WTC11 (cell line): ENCODE measurements at regions not wholly inside any gene's neighbourhood (a gene's known extent, or its start where the extent isn't known, plus 50 kb on each side); places are given as distances from the start of the nearest gene placed in this dataset.
A peak's percentile ranks its signal among the peaks of the same experiment; 100 is the strongest.

Experiments
- ATAC-seq: fragments of 200-7000 bp; cut with Tn5 transposase; 2 replicates; pipeline ENCODE4 v1.10.0; 2021; ENCODE audit warnings: mild to moderate bottlenecking, moderate library complexity
- CTCF ChIA-PET: fragments of 300-600 bp; sonication (Branson Sonifier 250); formaldehyde crosslinking; loops from one replicate; lab custom pipeline; 2021; ENCODE audit warnings: antibody characterized with exemption; lab: Charles Lee
- POLR2A ChIA-PET: fragments of 350-600 bp; sonication (Branson Sonifier 250); formaldehyde crosslinking; loops from one replicate; lab custom pipeline; 2021; ENCODE audit warnings: antibody characterized with exemption; lab: Charles Lee
- DNase-seq: peaks from one replicate; pipeline ENCODE4 v3.0.0; 2021; ENCODE audit warnings: low spot score
- H3K27ac Mint-ChIP-seq: 2 replicates; pipeline ENCODE4 v1.8.0; 2021; ENCODE audit warnings: mixed read lengths
- H3K27me3 Mint-ChIP-seq: 2 replicates; pipeline ENCODE4 v1.8.0; 2021; ENCODE audit warnings: low read depth, mild to moderate bottlenecking, moderate library complexity, mixed read lengths
- H3K36me3 Mint-ChIP-seq: 2 replicates; pipeline ENCODE4 v1.8.0; 2021; ENCODE audit warnings: mixed read lengths
- H3K4me1 Mint-ChIP-seq: 2 replicates; pipeline ENCODE4 v1.8.0; 2022; ENCODE audit warnings: mixed read lengths
- H3K4me3 Mint-ChIP-seq: 2 replicates; pipeline ENCODE4 v1.8.0; 2021; ENCODE audit warnings: mild to moderate bottlenecking, moderate library complexity, mixed read lengths
- H3K9me3 Mint-ChIP-seq: 2 replicates; pipeline ENCODE4 v1.8.0; 2021; ENCODE audit warnings: mixed read lengths
- AR ChIP-seq: fragments of 250-450 bp; sonication (Bioruptor Pico); IDR thresholded peaks from 2 replicates; pipeline ENCODE4 v1.9.0; 2021; ENCODE audit warnings: mild to moderate bottlenecking
- E2F1 ChIP-seq: sonication (generic); formaldehyde crosslinking; IDR thresholded peaks from 2 replicates; pipeline ENCODE4 v1.8.0; 2022; ENCODE audit warnings: mild to moderate bottlenecking, missing genetic modification reagents
- E2F4 ChIP-seq: sonication (generic); formaldehyde crosslinking; IDR thresholded peaks from 2 replicates; pipeline ENCODE4 v1.8.1; 2022; ENCODE audit warnings: low read depth, mild to moderate bottlenecking, moderate library complexity, missing genetic modification reagents, borderline replicate concordance
- FOXJ3 ChIP-seq: sonication (generic); formaldehyde crosslinking; IDR thresholded peaks from 2 replicates; pipeline ENCODE4 v1.9.0; 2021; ENCODE audit warnings: missing genetic modification reagents, mild to moderate bottlenecking, borderline replicate concordance
- JAZF1 ChIP-seq: fragments of 250-450 bp; sonication (Bioruptor Pico); IDR thresholded peaks from 2 replicates; pipeline ENCODE4 v1.9.0; 2021; ENCODE audit warnings: moderate library complexity, mild to moderate bottlenecking, inconsistent platforms
- PREB ChIP-seq: sonication (generic); formaldehyde crosslinking; IDR thresholded peaks from 2 replicates; pipeline ENCODE4 v1.8.1; 2022; ENCODE audit warnings: mild to moderate bottlenecking, missing genetic modification reagents, moderate library complexity, borderline replicate concordance
- RELA ChIP-seq: sonication (generic); formaldehyde crosslinking; IDR thresholded peaks from 2 replicates; pipeline ENCODE4 v1.8.1; 2022; ENCODE audit warnings: missing genetic modification reagents, mild to moderate bottlenecking, borderline replicate concordance
- SOX15 ChIP-seq: fragments of 250-450 bp; sonication (Bioruptor Pico); IDR thresholded peaks from 2 replicates; pipeline ENCODE4 v1.9.0; 2021; ENCODE audit warnings: mild to moderate bottlenecking
- SP1 ChIP-seq: sonication (generic); formaldehyde crosslinking; conservative IDR thresholded peaks from 2 replicates; pipeline ENCODE4 v1.8.1; 2022; ENCODE audit warnings: missing genetic modification reagents
- TEAD1 ChIP-seq: sonication (generic); formaldehyde crosslinking; IDR thresholded peaks from 2 replicates; pipeline ENCODE4 v1.8.0; 2022; ENCODE audit warnings: mild to moderate bottlenecking, missing genetic modification reagents
- TEAD4 ChIP-seq: sonication (generic); formaldehyde crosslinking; IDR thresholded peaks from 2 replicates; pipeline ENCODE4 v1.8.0; 2022; ENCODE audit warnings: mild to moderate bottlenecking, missing genetic modification reagents
- USF1 ChIP-seq: sonication (generic); formaldehyde crosslinking; IDR thresholded peaks from 2 replicates; pipeline ENCODE4 v1.8.0; 2022; ENCODE audit warnings: mild to moderate bottlenecking, missing genetic modification reagents
- ZNF121 ChIP-seq: sonication (generic); formaldehyde crosslinking; IDR thresholded peaks from 2 replicates; pipeline ENCODE4 v1.8.0; 2023; ENCODE audit warnings: missing genetic modification reagents
- ZNF317 ChIP-seq: sonication (generic); formaldehyde crosslinking; IDR thresholded peaks from 2 replicates; pipeline ENCODE4 v1.8.1; 2023; ENCODE audit warnings: low read depth, mild to moderate bottlenecking, moderate library complexity, missing genetic modification reagents, borderline replicate concordance
- ZNF396 ChIP-seq: fragments of 250-450 bp; sonication (Bioruptor Pico); IDR thresholded peaks from 2 replicates; pipeline ENCODE4 v1.8.0; 2021; ENCODE audit warnings: mild to moderate bottlenecking, moderate library complexity, borderline replicate concordance
- ZNF416 ChIP-seq: fragments of 250-450 bp; sonication (Bioruptor Pico); IDR thresholded peaks from 2 replicates; pipeline ENCODE4 v1.9.0; 2021; ENCODE audit warnings: mild to moderate bottlenecking, inconsistent platforms
- TF ChIP-seq, protein P1 (sequence below): sonication (generic); formaldehyde crosslinking; conservative IDR thresholded peaks from 2 replicates; pipeline ENCODE4 v1.8.1; 2022; ENCODE audit warnings: mild to moderate bottlenecking, missing genetic modification reagents
- TF ChIP-seq, protein P2 (sequence below): sonication (generic); formaldehyde crosslinking; IDR thresholded peaks from 2 replicates; pipeline ENCODE4 v1.8.1; 2023; ENCODE audit warnings: mild to moderate bottlenecking, missing genetic modification reagents
- TF ChIP-seq, protein P3 (sequence below): sonication (generic); formaldehyde crosslinking; IDR thresholded peaks from 2 replicates; pipeline ENCODE4 v1.8.1; 2023; ENCODE audit warnings: mild to moderate bottlenecking, missing genetic modification reagents, moderate library complexity

GRCh38 chr11:88435415-88435814 lies 97.9 kb upstream of the CTSC start (continued):
- no peak for TF ChIP-seq TEAD4 (CRISPR knock-in tag)
- TF ChIP-seq, protein P1, sequence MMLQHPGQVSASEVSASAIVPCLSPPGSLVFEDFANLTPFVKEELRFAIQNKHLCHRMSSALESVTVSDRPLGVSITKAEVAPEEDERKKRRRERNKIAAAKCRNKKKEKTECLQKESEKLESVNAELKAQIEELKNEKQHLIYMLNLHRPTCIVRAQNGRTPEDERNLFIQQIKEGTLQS (CRISPR knock-in tag): no peak
- no peak for TF ChIP-seq E2F1 (CRISPR knock-in tag)
- TF ChIP-seq, protein P2, sequence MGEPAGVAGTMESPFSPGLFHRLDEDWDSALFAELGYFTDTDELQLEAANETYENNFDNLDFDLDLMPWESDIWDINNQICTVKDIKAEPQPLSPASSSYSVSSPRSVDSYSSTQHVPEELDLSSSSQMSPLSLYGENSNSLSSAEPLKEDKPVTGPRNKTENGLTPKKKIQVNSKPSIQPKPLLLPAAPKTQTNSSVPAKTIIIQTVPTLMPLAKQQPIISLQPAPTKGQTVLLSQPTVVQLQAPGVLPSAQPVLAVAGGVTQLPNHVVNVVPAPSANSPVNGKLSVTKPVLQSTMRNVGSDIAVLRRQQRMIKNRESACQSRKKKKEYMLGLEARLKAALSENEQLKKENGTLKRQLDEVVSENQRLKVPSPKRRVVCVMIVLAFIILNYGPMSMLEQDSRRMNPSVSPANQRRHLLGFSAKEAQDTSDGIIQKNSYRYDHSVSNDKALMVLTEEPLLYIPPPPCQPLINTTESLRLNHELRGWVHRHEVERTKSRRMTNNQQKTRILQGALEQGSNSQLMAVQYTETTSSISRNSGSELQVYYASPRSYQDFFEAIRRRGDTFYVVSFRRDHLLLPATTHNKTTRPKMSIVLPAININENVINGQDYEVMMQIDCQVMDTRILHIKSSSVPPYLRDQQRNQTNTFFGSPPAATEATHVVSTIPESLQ (CRISPR knock-in tag): no peak
- TF ChIP-seq E2F4 (CRISPR knock-in tag): no peak
- TF ChIP-seq SOX15: no peak
- TF ChIP-seq AR: no peak
- no peak for TF ChIP-seq ZNF317 (CRISPR knock-in tag)
- TF ChIP-seq, protein P3, sequence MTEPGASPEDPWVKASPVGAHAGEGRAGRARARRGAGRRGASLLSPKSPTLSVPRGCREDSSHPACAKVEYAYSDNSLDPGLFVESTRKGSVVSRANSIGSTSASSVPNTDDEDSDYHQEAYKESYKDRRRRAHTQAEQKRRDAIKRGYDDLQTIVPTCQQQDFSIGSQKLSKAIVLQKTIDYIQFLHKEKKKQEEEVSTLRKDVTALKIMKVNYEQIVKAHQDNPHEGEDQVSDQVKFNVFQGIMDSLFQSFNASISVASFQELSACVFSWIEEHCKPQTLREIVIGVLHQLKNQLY (CRISPR knock-in tag): no peak
- TF ChIP-seq TEAD1: no peak

DNA sequence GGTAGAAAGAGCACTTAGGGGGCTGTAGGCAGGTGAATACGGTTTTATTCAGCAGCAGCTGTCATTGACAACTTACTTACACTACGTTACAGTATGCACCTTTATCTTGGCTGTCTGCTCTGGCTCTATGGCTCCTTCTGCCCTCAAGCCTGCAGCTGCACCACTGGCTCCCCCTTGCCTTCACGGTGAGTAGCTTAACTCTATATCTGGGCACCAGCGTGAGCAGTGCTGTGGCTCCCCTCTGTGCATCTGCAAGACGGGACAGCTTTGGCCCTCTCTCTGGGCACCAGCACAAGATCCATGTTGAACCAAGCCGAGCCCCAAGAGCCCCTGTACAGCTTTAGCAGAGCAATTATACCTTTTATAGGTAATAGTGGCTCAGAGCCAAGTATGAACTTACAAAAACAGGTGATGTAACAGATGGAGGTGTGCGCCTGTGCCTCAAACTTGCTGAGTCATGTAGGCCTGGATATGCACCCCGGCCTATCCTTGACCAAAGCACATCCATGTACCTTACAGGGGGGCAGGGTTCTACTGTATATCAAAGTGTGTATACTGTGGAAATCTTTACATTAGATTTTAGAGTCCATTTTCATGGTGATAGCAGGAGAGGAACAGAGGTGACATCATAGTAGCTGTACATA lies 96.9 kb upstream of the CTSC start:
- POLR2A ChIA-PET: no interaction called here
- no peak overlapping the region for H3K4me3 Mint-ChIP-seq
- TF ChIP-seq JAZF1 (CRISPR knock-in tag) (no peak), PREB (CRISPR knock-in tag) (no peak), SOX15 (no peak), USF1 (CRISPR knock-in tag) (no peak), RELA (CRISPR knock-in tag) (no peak), E2F4 (CRISPR knock-in tag) (no peak), ZNF121 (CRISPR knock-in tag) (0 out of 2 replicates have a peak, but pooled peaks have one; percentile 37), FOXJ3 (no peak), ZNF416 (peak; percentile 71; the same call in 1 of the 2 replicates), SP1 (CRISPR knock-in tag) (no peak), ZNF396 (CRISPR knock-in tag) (no peak)
- ATAC-seq (peak; percentile 72), DNase-seq (no peak)
- H3K27ac Mint-ChIP-seq: no peak overlapping the region
- peaks cover 8% of the 10 kb centered on the region for H3K36me3 Mint-ChIP-seq
- no peaks in the 10 kb centered on the region for H3K27me3 Mint-ChIP-seq
- peaks cover 21% of the 10 kb centered on the region for H3K9me3 Mint-ChIP-seq
- H3K4me1 Mint-ChIP-seq: peaks cover 19% of the 10 kb centered on the region
- CTCF ChIA-PET: no interaction called here
